K562 (cell line): ENCODE measurements at regions not wholly inside any gene's neighbourhood (a gene's known extent, or its start where the extent isn't known, plus 50 kb on each side); places are given as distances from the start of the nearest gene placed in this dataset.
"Not testable (repeated sequence)": the region's sequence is repeated elsewhere in the genome, so short reads cannot be mapped to it uniquely, and the experiment has no call there.

ENCODE experiments used
- ATAC-seq: fragments of 200-7000 bp; cut with Tn5 transposase; 3 replicates; pipeline ENCODE4 v1.9.1; 2020; ENCODE audit warnings: moderate library complexity
- BruUV-seq: library from RNA; stranded (reverse); fragments of 400-500 nt; replicated peaks from 2 replicates; lab custom pipeline; 2021; lab: Mats Ljungman, UMichigan
- CTCF ChIA-PET: fragments of 300-600 bp; formaldehyde crosslinking; extraction: SDS; loops from one replicate; lab custom pipeline; 2021; ENCODE audit warnings: low intra/inter-chr PET ratio; lab: Yijun Ruan, JAX
- POLR2A ChIA-PET: fragments of 300-600, 350-650 bp; sonication (Branson Sonifier 250); formaldehyde crosslinking; extraction: SDS; loops from one replicate; lab custom pipeline; 2021; ENCODE audit warnings: antibody characterized with exemption, inconsistent platforms; lab: Yijun Ruan, JAX
- DNase-seq, 4 experiments: peaks; one replicate each; pipeline versions ENCODE4 v3.0.0 to v3.0.0-alpha.2; 2011 to 2018; ENCODE audit warnings: low spot score in 3 of 4, mixed read lengths in 3 of 4; ENCODE audit errors: extremely low read depth in 1 of 4
- FAIRE-seq: peaks from 2 replicates; lab custom pipeline; 2011; peaks lifted over from hg19 to GRCh38; lab: Jason Lieb, UNC
- H2AFZ ChIP-seq: 2 replicates; pipeline ENCODE4 v1.6.0; 2011; ENCODE audit warnings: low read depth, low read length, control low read depth, inconsistent platforms
- H3K27ac ChIP-seq: fragments of 200-600 bp; 3 replicates; pipeline ENCODE4 v1.8.0; 2011; ENCODE audit warnings: low read depth, mild to moderate bottlenecking, control low read depth, inconsistent platforms, low read length, moderate library complexity, mixed read lengths; ENCODE audit errors: extremely low read depth
- H3K27me3 ChIP-seq, 2 experiments: fragments of 300-600 bp in 1 of 2; 2 replicates in 1 of 2; 3 replicates in 1 of 2; pipeline versions ENCODE4 v1.6.0 to v1.8.0; 2011; ENCODE audit warnings: inconsistent platforms in 2 of 2, low read length in 2 of 2, mild to moderate bottlenecking in 1 of 2, mixed read lengths in 1 of 2, moderate library complexity in 1 of 2; ENCODE audit not compliant: control insufficient read depth in 2 of 2, insufficient read depth in 2 of 2
- H3K36me3 ChIP-seq: fragments of 300-600 bp; 3 replicates; pipeline ENCODE4 v1.8.0; 2011; ENCODE audit warnings: mild to moderate bottlenecking, low read length, inconsistent platforms; ENCODE audit not compliant: control insufficient read depth, insufficient read depth
- H3K4me1 ChIP-seq, 2 experiments: fragments of 200-600 bp in 1 of 2; replicated peaks in 1 of 2; 2 replicates in 1 of 2; 3 replicates in 1 of 2; pipeline versions ENCODE4 v1.5.1 to v1.8.0; 2011; ENCODE audit warnings: inconsistent platforms in 2 of 2, low read length in 2 of 2, mild to moderate bottlenecking in 1 of 2, mixed read lengths in 1 of 2, moderate library complexity in 1 of 2; ENCODE audit not compliant: control insufficient read depth in 2 of 2, insufficient read depth in 2 of 2
- H3K4me2 ChIP-seq: 2 replicates; pipeline ENCODE4 v1.6.1; 2011; ENCODE audit warnings: low read length, control low read depth, inconsistent platforms, mixed read lengths; ENCODE audit not compliant: insufficient read depth
- H3K4me3 ChIP-seq: fragments of 200-600 bp; sonication (generic), shearing (Covaris generic); 2 replicates; pipeline ENCODE4 v1.5.1; 2016; ENCODE audit warnings: control low read depth, inconsistent platforms
- H3K79me2 ChIP-seq: fragments of 200-600 bp; 3 replicates; pipeline ENCODE4 v1.8.0; 2011; ENCODE audit warnings: low read length, inconsistent platforms; ENCODE audit not compliant: control insufficient read depth, insufficient read depth
- H3K9ac ChIP-seq, 2 experiments: 2 replicates each; pipeline versions ENCODE4 v1.6.0 to v1.6.1; 2011; ENCODE audit warnings: low read depth in 2 of 2, low read length in 2 of 2, control low read depth in 1 of 2, inconsistent platforms in 1 of 2, mild to moderate bottlenecking in 1 of 2, mixed read lengths in 1 of 2; ENCODE audit not compliant: insufficient read depth in 1 of 2
- H3K9me1 ChIP-seq: one replicate; pipeline ENCODE4 v1.6.0; 2011; ENCODE audit warnings: inconsistent platforms, mild to moderate bottlenecking, low read length, moderate library complexity; ENCODE audit not compliant: control insufficient read depth, insufficient read depth
- H3K9me3 ChIP-seq: replicated peaks from 2 replicates; pipeline ENCODE4 v1.5.1; 2011; ENCODE audit warnings: low read depth, low read length, inconsistent platforms; ENCODE audit not compliant: control insufficient read depth, insufficient read depth
- H4K20me1 ChIP-seq: replicated peaks from 2 replicates; pipeline ENCODE4 v1.6.1; 2011; ENCODE audit warnings: low read length, inconsistent platforms, mixed read lengths; ENCODE audit not compliant: control insufficient read depth, insufficient read depth
- DPF2 ChIP-seq: fragments of 450-650 bp; IDR thresholded peaks from 2 replicates; pipeline ENCODE4 v1.6.1; 2016
- MAFF ChIP-seq: IDR thresholded peaks from 2 replicates; pipeline ENCODE4 v1.6.1; 2012; ENCODE audit warnings: low read length, improper control_type of control experiment
- ZBTB8A ChIP-seq: fragments of 450-650 bp; IDR thresholded peaks from 2 replicates; pipeline ENCODE4 v1.6.1; 2018; ENCODE audit warnings: mild to moderate bottlenecking, moderate library complexity; ENCODE audit not compliant: partially characterized antibody
- ZKSCAN3 ChIP-seq: fragments of 250-450 bp; sonication (Bioruptor Pico); IDR thresholded peaks from 2 replicates; pipeline ENCODE4 v1.4.0; 2020
- WGBS: fragments of 100-300 bp; shearing (Covaris generic); methylation state at CpG from one replicate; pipeline ENCODE4 v1.1.6; 2016; ENCODE audit warnings: low coverage, mixed read lengths; ENCODE audit not compliant: insufficient coverage; ENCODE audit errors: missing lambda C conversion rate; 5-methylcytosine and 5-hydroxymethylcytosine counted together
- in situ Hi-C: fragments of 300-500 bp; cut with MboI; formaldehyde crosslinking; loops from 4 replicates; pipeline ENCODE4 v1.15.0; 2018; ENCODE audit warnings: inconsistent platforms, mixed read lengths
- intact Hi-C: fragments of 100-400 bp; cut with micrococcal nuclease; formaldehyde crosslinking; loops from 2 replicates; pipeline ENCODE4 v1.14.2; 2022

- in situ Hi-C loops (no loop called here), intact Hi-C loops (no loop called here)
- ATAC-seq (no peak), FAIRE-seq (no peak), DNase-seq (no peak)
- H3K79me2 ChIP-seq = no peaks in the 10 kb centered on the region
- no TSS peak for BruUV-seq
- H3K27me3 ChIP-seq = peaks cover 0 to 19% of the 10 kb centered on the region in 2 experiments; a peak in 4 of 5 replicates
- no peaks in the 10 kb centered on the region for H3K9me3 ChIP-seq
- H3K4me3 ChIP-seq = no peak overlapping the region
- no peak overlapping the region for H3K4me2 ChIP-seq
- no peak overlapping the region for H2AFZ ChIP-seq
- no peaks in the 10 kb centered on the region for H3K9me1 ChIP-seq
- POLR2A ChIA-PET = no interaction called here
- no peaks in the 10 kb centered on the region for H4K20me1 ChIP-seq
- no peaks in the 10 kb centered on the region for H3K36me3 ChIP-seq
- WGBS = 5% methylated on average over 2 of the region's 2 CpGs
- no peak overlapping the region for H3K9ac ChIP-seq
- no peaks in the 10 kb centered on the region for H3K4me1 ChIP-seq
- no peak overlapping the region for H3K27ac ChIP-seq
- CTCF ChIA-PET = no interaction called here
- TF ChIP-seq ZKSCAN3 = no peak
- no peak for TF ChIP-seq MAFF
- TF ChIP-seq DPF2 = no peak
- no peak for TF ChIP-seq ZBTB8A
Measured at GRCh38 chr15:31207246-31207645, 105.7 kb upstream of the TRPM1 start.

- H3K9ac ChIP-seq, H3K36me3 ChIP-seq, in situ Hi-C loops, H3K79me2 ChIP-seq, DNase-seq, ATAC-seq, H2AFZ ChIP-seq, H3K9me3 ChIP-seq, POLR2A ChIA-PET, H3K4me3 ChIP-seq, BruUV-seq, CTCF ChIA-PET, H3K4me1 ChIP-seq, H3K27ac ChIP-seq, intact Hi-C loops, H4K20me1 ChIP-seq, H3K4me2 ChIP-seq, H3K9me1 ChIP-seq, FAIRE-seq: not testable (repeated sequence)
- WGBS = 0% methylated on average over 1 of the region's 1 CpG
- H3K27me3 ChIP-seq = peaks cover 0 to 16% of the 10 kb centered on the region in 2 experiments; a peak in 2 of 5 replicates
Measured at GRCh38 chr15:31207861-31208260, 106.3 kb upstream of the TRPM1 start.
